Right lobe of liver (tissue), 4 donors: ENCODE measurements at regions not wholly inside any gene's neighbourhood (a gene's known extent, or its start where the extent isn't known, plus 50 kb on each side); places are given as distances from the start of the nearest gene placed in this dataset.

Experiments used
- CTCF ChIP-seq, 4 donors: fragments of 200-600 bp in 3 of 4; fragments of 450-650 bp in 1 of 4; IDR thresholded peaks; one replicate each; pipeline versions ENCODE4 v1.5.1 to v1.8.0; 2016 to 2022; ENCODE audit warnings: antibody characterized with exemption in 4 of 4, mild to moderate bottlenecking in 2 of 4
- POLR2A ChIP-seq: fragments of 450-650 bp; IDR thresholded peaks from one replicate; pipeline ENCODE4 v1.6.1; 2017; ENCODE audit warnings: antibody characterized with exemption, mild to moderate bottlenecking
- donor health status: DM: no; HTN: no; CAD: no.
- donor health status: DM: no; HTN: no; CAD: no.
- donor health status: DM: no; HTN: yes; CAD: no.

DNA sequence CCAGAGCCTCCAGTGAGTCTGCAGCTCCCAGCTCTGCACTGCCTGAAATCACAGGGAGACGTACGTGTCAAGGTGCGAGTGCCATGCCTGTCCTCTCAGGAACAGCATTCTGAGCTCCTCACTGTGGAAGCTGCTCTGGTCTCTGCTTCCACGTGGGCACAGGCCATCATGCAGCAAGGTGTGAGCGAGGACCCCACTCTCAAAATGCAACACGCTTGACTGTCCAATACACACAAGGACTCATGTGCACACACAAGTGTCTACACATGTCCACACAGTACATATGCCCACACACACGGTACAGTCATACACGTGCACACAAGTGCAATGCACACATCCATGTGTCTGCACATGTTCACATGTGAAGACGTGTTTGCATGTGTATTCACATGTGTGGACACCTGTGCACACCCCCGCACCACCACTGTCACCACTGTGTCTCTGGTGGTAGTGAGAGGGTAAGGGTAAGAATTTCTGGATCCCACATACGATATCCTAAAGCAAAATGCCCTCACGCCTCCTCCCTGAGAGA, 260.5 kb downstream of the DLL1 start:
- TF ChIP-seq CTCF (IDR thresholded peaks at IDR 0.05) (no peak), POLR2A (no peak)
